NT2/D1 (cell line): ENCODE measurements at regions not wholly inside any gene's neighbourhood (a gene's known extent, or its start where the extent isn't known, plus 50 kb on each side); places are given as distances from the start of the nearest gene placed in this dataset.

Source experiments
- SUZ12 ChIP-seq: IDR thresholded peaks from 2 replicates; pipeline ENCODE4 v1.6.1; 2011; ENCODE audit not compliant: insufficient read length, insufficient read depth; ENCODE audit errors: extremely low read depth
- YY1 ChIP-seq: IDR thresholded peaks from 2 replicates; pipeline ENCODE4 v1.6.1; 2011; ENCODE audit not compliant: insufficient read length, insufficient read depth
- ZNF274 ChIP-seq: IDR thresholded peaks from 2 replicates; pipeline ENCODE4 v1.6.1; 2011; ENCODE audit warnings: mild to moderate bottlenecking, low read depth, low read length

DNA sequence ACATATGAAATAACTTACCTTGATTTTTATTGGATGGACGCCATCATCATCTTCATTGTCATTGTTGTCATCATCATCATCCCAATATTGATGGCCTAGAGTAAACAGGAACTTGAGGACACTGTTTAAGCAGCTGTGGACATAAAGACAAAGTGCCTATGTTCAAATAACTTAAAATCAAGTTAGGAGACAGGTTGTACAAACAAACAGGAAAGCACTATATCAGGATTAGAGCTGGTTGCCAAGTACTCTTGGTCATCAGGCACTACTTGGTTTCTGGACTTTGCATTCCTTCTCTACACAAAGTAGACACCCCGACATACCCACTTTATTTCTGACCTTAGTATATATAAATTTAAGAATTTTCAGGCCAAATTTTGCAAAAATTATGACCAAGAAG, 608.6 kb downstream of the KLHL13 start:
- TF ChIP-seq YY1 (no peak), SUZ12 (no peak), ZNF274 (no peak)
